Skin of body (tissue), 1 donor: ENCODE measurements at regions not wholly inside any gene's neighbourhood (a gene's known extent, or its start where the extent isn't known, plus 50 kb on each side); places are given as distances from the start of the nearest gene placed in this dataset.

Experiments
- DNase-seq: peaks from one replicate; lab custom pipeline; 2025; lab: John Stamatoyannopoulos, UW

DNA sequence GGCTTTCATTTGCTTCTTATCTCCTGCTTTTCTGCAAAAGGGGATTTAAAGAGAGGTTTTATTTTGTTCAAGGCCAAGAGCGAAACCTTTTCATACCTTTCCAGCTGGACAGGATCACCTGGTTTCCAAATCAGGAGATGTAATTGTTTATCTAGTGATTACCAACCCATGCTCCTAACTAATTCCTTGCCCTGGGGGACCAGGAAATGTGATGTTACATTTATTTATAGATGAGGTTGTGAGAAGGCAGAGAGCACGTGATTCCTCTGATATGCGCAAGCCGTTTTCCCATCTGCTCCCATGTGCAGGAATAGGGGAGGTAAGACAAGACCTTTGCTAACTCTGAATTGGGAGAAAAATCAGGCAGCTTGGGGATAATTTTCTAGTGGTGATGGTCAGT lies 507.2 kb upstream of the LARGE1 start:
- no peak for DNase-seq

DNA sequence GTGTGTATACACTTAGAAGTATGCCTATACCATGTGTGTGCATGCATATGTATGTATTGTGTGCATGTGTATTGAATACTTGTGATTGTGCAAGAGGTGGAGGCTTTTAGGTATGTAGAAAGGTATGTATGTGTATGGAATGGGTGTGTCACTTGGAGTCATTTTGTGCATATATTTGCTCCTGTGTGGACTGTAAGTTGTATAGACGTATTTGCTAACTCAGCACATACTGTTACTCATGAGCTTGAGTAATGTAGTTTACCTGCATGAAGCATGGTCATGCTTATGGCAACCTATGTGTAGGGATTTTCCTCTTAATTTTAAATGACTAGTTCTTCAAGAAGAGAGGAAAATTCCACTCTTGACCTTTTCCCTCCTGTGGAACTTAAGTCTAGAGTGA lies 507.6 kb upstream of the LARGE1 start:
- DNase-seq, result no peak

DNA sequence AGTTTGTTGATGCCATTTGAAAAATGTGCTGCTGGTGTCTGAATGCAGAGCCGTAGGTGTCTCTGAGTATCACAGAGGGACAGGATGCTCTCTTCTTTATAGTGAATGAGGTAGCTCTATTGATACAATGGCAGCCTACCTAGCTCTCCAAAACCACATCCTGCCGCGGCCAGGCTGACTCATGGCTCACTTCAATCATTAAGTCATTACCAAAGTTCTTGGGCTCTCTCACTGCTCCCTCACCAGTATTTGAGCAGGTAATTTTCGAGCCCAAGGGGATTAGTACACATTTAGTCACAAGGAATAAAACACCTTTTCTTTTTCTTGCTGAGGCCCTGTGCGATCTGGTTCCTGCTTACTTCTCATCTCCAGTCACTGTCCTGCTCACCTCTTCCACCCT lies 509.0 kb upstream of the LARGE1 start:
- DNase-seq, result no peak

DNA sequence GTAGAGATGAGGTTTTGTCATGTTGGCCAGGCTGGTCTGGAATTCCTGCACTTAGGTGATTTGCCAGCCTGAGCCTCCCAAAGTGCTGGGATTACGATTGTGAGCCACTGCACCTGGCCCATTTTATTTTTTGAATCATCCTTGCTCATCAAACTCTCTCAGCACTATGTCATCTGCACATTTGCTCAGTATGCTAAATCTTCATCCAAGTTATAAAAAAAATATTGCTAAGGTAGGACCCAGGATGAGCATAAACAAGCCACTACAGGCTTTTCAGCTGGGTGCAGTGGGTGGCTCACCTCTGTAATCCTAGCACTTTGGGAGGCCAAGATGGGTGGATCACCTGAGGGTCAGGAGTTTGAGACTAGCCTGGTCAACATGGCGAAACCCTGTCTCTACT lies 510.1 kb upstream of the LARGE1 start:
- DNase-seq, result no peak

DNA sequence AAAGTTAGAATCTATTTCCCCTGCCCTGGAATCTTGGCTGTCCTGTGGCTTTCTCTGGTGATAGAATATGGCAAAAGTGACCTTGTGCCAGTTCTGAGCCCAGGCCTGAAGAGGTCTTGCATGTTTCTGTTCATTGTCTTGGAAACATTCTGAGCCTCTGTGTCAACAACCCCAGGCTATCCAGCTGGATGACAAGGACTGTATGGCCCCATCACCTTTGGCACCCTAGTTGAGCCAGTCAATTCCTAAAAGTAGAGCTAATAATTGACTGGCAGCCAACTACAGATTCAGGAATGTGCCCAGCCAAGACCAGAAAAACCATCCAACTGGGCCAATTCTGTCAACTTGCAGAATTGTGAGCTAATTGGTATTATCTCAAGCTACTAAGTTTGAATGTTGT lies 514.1 kb upstream of the LARGE1 start:
- DNase-seq, result no peak

DNA sequence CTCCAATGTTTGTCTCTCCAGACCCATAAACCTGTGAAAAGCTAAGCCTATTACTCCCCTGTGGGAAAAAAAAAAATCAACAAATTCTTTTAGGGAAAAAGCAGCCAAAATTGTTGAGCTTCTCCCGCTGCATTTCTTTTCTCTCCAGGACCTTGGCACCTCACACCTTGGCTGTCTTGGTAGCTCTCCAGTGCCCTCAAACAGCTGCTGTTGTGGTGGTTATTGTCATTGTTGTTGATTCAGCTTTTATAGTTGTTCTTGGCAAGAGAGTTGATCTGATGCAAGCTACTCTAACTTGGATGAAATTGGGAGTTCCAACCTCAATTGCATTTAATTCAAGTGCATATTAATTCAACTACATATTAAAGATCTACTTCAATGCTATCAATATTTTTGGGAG lies 516.9 kb upstream of the LARGE1 start:
- DNase-seq, result no peak

DNA sequence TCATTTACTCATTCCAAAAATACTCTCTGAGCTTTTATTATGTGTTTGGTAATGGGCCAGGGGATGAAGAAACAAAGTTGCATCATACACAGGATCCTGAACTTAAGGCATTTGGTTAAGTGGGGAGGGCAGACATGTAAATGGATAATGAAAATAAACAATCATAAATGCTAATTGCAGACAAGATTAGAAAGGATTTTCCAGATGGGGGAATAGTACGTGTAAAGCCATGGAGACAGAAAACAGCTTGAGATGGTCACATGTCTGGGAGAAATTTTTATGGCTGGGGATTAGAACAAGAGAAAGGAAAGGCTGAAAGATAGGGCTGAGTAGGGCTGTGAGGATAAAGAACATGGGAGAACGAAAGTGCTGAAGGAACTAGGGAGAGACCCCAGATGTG lies 534.3 kb upstream of the LARGE1 start:
- no peak for DNase-seq

DNA sequence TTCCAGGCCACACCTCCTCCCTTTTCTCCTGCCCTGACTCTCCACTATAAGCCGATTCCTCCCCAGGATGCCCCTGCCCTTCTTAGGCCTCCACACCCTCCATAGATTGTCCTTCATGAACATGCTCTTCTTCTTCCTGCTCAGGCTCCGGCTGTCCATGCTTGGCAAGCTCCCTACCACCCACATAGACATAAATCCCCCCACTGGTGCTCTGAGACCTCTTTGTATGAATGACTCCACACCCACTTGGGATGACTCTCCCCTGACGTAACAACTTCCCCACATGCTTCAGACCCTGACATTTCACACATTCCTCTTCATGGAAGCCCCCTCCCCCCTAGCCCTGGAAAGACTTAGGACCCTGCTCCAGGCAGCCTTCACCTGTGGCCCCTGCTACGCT lies 542.5 kb upstream of the LARGE1 start:
- no peak for DNase-seq

DNA sequence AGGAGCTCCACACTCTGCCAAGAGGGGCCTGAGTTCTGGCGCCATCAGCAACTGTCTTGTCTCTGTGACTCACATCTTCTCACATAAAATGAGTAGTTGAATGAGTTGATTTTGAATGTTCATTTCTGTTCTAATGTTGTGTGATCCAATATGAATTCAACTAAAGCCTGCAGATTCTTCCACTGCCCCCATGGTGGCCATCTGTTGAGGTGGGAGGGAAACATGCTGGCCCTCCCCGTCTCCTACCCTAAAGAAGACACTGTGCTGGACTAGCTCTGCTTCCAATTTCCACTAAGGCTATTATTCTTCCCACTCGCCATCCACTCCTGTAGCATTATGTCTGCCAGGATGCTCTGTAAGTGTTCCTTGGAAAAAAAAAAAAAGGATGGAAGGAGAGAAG lies 555.6 kb upstream of the LARGE1 start:
- no peak for DNase-seq

DNA sequence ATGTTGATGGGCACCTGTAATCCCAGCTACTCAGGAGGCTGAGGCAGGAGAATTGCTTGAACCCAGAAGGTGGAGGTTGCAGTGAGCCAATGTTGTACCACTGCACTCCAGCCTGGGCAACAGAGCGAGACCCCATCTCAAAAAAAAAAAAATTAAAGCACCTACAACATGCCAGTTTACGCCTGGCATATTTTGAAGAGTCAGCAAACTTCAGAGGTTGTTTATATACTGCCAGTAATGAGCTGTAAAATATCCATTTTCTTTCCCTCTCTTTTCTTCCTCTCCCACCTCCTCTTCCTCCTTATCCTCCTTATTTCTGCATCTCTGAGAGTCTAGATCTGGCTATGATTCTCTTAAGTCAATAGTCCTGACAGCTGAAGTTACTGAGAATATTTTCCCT lies 556.5 kb upstream of the LARGE1 start:
- no peak for DNase-seq

DNA sequence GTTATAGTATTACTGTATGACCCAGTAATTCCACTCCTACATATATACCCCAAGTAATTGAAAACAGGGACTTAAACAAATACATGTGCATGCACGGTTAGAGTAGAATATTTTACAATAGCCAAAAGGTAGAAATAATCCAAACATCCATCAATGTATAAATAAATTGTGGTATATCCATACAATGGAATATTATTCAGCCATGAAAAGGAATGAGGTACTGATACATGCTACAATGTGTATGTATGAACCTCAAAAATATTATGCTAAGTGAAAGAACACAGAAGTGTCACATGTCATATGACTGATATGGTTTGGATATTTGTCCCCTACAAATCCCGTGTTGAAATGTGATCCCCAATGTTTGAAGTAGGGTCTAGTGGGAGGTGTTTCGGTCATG lies 560.8 kb upstream of the LARGE1 start:
- DNase-seq, result no peak

DNA sequence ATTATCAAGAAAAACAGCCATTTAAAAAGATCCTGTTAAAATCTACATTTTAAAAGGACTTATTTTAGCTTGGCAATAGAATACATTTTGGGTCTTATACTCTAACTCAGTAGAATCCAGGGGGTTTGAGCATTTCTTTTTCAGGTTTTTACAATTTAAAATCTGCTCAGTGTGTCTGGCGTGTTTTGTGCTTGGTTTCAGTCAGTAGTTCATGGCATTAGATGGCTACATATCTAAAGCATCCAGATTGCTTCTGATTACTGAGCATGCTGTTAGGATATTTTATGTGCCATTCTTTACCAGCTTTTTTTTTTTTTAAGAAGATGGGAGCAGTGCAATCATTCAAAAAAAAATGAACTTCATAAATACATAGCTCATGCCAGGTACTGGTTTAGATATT lies 566.1 kb upstream of the LARGE1 start:
- DNase-seq, result no peak

DNA sequence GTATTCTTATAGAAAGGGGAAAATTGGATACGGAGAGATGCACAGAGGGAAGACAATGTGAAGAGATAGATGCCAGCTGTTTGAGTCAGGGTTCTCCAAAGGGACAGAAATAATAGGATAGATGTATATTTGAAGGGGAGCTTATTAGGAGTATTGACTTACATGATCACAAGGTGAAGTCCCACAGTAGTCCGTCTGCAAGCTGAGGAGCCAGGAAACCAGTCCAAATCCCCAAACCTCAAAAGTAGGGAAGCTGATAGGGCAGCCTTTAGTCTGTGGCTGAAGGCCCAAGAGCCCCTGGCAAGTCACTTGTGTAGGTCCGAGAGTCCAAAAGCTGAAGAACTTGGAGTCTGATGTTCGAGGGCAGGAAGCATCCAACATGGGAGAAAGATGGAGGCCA lies 569.6 kb upstream of the LARGE1 start:
- DNase-seq, result no peak

DNA sequence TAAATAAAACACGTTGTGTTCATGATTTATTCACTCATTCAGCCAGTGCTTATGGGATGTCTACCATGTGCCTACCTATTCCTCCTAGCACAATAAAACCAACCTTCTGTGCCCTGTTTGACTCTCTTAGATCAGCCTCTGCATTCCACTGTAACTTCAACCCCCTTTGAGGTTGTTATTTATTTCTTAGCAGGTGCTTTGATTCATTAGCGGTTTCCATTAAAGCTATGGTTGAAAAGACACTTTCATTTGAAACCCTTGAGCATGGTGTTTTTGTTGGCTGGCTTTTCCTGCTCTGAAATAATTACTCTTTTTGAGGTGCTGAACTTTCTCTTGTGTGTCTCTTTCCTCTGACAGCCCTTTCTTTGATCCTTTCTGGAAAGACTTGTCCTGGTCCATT lies 570.6 kb upstream of the LARGE1 start:
- DNase-seq, result no peak

DNA sequence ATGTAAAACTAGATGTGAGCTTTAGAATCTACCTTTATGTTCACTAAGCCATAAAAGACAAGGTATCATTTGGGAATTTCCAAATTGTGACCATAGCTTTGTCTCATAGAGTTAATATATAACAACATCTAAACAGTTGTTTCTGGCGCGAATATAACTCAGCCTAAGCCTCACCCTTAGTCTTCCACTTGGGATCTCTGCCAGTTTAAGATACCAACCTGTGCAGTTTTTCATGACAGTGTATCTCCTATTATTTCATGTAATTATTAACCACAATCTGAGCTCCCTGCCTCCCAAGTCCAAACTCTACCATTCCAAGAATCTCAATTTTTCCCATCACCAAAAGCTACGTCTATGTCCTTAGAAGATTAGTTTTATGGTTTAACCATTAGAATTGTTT lies 572.5 kb upstream of the ISX start:
- DNase-seq, result no peak

DNA sequence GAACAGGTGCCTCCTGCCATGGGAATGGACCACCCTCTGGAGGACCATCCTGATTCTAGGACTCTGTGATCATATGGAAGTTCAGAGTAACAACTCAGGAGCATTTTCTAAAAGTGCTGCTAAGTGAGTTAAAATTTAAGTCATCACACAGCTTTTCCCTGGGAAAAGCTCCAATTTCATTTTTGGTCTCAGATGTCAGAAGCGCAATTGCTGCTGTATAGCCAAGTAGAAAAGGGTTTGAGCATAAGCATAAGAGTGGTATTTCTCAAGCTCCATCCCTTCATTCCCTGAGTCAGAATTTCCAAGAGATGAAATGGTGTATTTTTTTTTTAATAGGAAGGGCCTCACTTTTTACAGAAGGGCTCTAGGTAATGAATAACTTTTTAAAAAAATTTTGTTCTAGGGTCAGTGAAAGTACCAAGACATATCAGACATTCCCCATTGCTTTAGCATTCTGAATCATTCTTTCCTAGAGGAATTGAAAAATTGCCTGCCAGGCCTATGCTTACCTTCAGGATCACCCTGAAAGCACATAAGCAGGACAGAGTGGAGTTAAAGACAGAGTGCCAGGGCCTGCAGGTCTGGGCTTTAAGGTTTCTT lies 564.5 kb upstream of the ISX start:
- no peak for DNase-seq

DNA sequence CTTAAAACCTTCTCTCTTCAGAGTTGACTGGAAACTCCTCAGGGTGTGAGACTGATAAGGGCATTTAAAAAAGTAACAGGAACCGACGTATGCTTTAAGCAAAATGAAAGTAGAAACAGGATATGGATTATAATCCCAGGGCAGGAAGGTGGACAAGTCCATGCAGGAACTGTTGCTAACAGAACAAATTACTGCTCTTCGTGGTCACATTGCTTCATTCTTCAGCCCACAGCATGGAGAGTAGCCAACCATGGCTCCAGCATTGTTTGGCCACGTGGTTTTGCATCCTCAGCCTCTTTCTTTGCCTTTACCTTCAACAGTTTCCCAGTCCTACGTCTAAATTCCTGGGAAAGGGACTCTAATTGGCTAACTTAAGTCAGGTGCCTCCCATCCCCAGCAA lies 563.1 kb upstream of the ISX start:
- DNase-seq, result no peak

DNA sequence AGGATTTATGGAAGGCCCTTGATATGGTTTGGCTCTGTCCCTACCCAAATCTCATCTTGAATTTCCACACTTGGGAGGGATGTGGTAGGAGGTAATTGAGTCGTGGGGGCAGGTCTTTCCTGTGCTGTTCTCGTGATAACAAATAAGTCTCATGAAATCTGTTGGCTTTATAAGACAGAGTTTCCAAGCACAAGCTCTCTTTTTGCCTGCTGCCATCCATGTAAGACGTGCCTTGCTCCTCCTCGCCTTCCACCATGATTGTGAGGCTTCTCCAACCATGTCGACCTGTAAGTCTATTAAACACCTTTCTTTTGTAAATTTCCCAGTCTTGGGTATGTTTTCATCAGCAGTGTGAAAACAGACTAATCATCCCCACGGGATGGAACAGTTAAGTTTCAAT lies 557.2 kb upstream of the ISX start:
- no peak for DNase-seq

DNA sequence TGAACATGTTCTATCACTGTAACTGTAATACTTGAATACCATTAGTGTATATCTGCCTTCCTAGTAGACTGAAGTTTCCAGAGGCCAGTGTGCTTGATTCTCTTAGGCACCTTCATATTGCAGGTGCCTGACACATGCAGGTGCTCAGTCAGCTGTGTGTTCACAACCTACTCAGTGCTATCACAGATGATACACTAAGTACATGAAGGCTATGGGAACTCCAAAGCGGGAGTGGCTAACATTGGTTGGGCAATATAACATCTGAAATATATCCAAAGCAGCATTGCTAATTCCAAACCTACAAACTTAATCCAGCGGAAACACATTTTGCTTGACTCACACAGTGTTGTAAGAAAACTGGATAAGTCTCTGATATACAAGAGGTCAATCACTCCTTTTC lies 539.3 kb upstream of the ISX start:
- no peak for DNase-seq

DNA sequence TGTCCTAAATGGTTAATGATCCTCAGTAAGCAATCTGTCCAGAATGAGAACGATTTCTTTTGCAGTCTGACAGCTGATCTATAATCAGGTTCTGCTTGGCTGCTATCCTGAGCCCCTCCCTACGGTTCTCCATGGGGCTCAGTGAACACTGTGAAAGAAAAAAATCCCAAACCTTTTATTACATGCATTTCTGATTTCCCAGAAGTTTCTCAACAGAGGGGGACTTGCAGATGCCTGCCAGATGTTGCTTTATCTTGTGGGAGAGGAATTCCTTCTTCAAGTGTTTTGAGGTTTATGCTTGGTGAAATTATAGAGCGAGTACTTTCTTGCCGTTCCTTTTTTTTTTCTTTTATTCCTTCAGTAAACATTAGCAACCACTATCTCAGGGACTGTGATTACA lies 531.9 kb upstream of the ISX start:
- DNase-seq, result peak; percentile 88

DNA sequence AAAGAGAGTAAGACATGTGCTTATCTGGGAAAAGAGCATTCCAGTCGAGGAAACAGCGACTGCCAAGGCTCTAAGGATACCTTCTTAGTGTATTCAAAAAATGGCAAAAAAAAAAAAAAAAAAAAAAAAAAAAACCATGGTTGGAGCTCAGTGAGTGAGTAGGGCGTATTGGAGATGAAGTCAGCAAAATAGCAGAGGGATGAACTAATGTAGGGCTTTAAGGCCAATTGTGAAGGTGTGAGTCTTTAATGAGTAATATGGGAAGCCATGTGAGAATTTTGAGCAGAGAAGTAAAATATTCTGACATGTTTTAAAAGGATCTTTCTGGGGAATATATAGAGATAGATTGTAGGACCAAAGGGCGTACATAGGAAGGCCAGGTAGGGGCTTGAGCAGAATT lies 498.6 kb upstream of the ISX start:
- DNase-seq, result no peak

DNA sequence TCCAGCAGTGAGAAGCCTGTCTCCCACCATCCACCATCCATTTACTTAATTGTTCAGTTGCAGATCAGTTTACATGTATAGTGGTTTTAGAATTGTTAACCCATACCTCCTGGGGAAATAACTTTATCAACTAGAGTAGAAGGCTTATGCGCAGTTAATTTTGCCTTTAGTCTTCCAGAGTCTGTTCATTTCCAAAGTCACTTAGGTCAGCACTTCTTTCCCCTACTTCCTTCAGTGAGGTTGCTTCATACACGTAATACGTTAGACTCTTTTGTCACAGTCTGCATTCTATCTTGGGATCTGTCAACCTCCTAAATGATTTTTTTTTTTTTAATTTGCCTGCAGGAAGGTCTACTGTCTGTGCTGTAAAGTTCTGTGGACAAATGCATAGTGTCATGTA lies 495.6 kb upstream of the ISX start:
- no peak for DNase-seq

DNA sequence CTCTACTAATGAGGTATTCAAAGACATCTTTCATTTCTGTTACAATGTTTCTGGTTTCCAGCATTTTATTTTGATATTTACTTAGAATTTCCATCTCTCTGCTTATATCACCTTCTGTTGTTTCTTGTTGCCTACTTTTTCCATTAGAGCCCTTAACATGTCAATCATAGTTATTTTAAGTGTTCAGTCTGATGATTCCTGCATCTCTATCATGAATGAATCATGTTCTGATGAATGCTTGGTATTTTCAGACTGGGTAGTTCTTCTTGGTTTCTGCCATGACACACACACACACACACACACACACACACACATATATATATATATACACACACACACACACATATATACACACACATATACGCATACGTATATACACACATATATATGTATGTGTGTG lies 486.4 kb upstream of the ISX start:
- DNase-seq, result no peak
